HepG2 (cell line): ENCODE measurements at regions not wholly inside any gene's neighbourhood (a gene's known extent, or its start where the extent isn't known, plus 50 kb on each side); places are given as distances from the start of the nearest gene placed in this dataset.

Experiments
- ATAC-seq: fragments of 200-7000 bp; cut with Tn5 transposase; 3 replicates; pipeline ENCODE4 v1.9.1; 2020; ENCODE audit warnings: mild to moderate bottlenecking, moderate library complexity
- BruUV-seq: library from RNA; stranded (reverse); fragments of 400-500 nt; replicated peaks from 2 replicates; lab custom pipeline; 2021; lab: Mats Ljungman, UMichigan
- CTCF ChIA-PET: fragments of 300-600 bp; formaldehyde crosslinking; extraction: SDS; loops from one replicate; lab custom pipeline; 2021; ENCODE audit warnings: low total read pairs, inconsistent platforms, low intra/inter-chr PET ratio; lab: Yijun Ruan, JAX
- POLR2A ChIA-PET: fragments of 350-600 bp; sonication (Branson Sonifier 250); formaldehyde crosslinking; loops from one replicate; lab custom pipeline; 2020; ENCODE audit warnings: antibody characterized with exemption, inconsistent platforms; lab: Yijun Ruan, JAX
- DNase-seq: peaks from one replicate; pipeline ENCODE4 v3.0.0-alpha.2; 2015; ENCODE audit warnings: low spot score
- FAIRE-seq: peaks from 3 replicates; lab custom pipeline; 2011; peaks lifted over from hg19 to GRCh38; lab: Jason Lieb, UNC
- H2AFZ ChIP-seq: one replicate; pipeline ENCODE4 v1.6.1; 2011; ENCODE audit warnings: low read length, inconsistent platforms
- H3K27ac ChIP-seq: fragments of 300-600 bp; 3 replicates; pipeline ENCODE4 v1.8.0; 2011; ENCODE audit warnings: mixed run types, mild to moderate bottlenecking, mixed read lengths, low read length, inconsistent platforms; ENCODE audit not compliant: insufficient read depth; ENCODE audit errors: extremely low read length
- H3K27me3 ChIP-seq, 2 experiments: fragments of 200-600 bp in 1 of 2; 2 replicates in 1 of 2; 3 replicates in 1 of 2; pipeline versions ENCODE4 v1.6.0 to v1.8.0; 2011; ENCODE audit warnings: low read length in 2 of 2, mild to moderate bottlenecking in 2 of 2, moderate library complexity in 2 of 2, inconsistent platforms in 1 of 2; ENCODE audit not compliant: insufficient read depth in 2 of 2, control insufficient read depth in 1 of 2
- H3K36me3 ChIP-seq, 2 experiments: fragments of 200-600 bp in 1 of 2; replicated peaks in 1 of 2; 2 replicates in 1 of 2; 3 replicates in 1 of 2; pipeline versions ENCODE4 v1.5.1 to v1.8.0; 2011; ENCODE audit warnings: low read length in 2 of 2, inconsistent platforms in 1 of 2; ENCODE audit not compliant: insufficient read depth in 2 of 2, control insufficient read depth in 1 of 2
- H3K4me1 ChIP-seq: 2 replicates; pipeline ENCODE4 v1.5.1; 2012; ENCODE audit warnings: low read length, inconsistent platforms; ENCODE audit not compliant: insufficient read depth
- H3K4me2 ChIP-seq: 2 replicates; pipeline ENCODE4 v1.6.0; 2011; ENCODE audit warnings: low read depth, low read length, inconsistent platforms
- H3K4me3 ChIP-seq, 3 experiments: fragments of 200-600 bp in 1 of 3; sonication (generic), shearing (Covaris generic) in 1 of 3; replicated peaks in 1 of 3; 2 replicates each; pipeline ENCODE4 v1.5.1; 2011 to 2016; ENCODE audit warnings: low read length in 3 of 3, inconsistent platforms in 2 of 3, low read depth in 2 of 3, mild to moderate bottlenecking in 2 of 3, control low read depth in 1 of 3, mixed read lengths in 1 of 3; ENCODE audit not compliant: insufficient read depth in 1 of 3
- H3K79me2 ChIP-seq: one replicate; pipeline ENCODE4 v1.6.1; 2011; ENCODE audit warnings: low read length, inconsistent platforms; ENCODE audit not compliant: insufficient read depth
- H3K9ac ChIP-seq: 2 replicates; pipeline ENCODE4 v1.6.0; 2011; ENCODE audit warnings: mild to moderate bottlenecking, low read depth, low read length, inconsistent platforms; ENCODE audit not compliant: insufficient read depth
- H3K9me3 ChIP-seq: 2 replicates; pipeline ENCODE4 v1.5.1; 2012; ENCODE audit warnings: mild to moderate bottlenecking, low read length
- H4K20me1 ChIP-seq: 2 replicates; pipeline ENCODE4 v1.6.0; 2011; ENCODE audit warnings: inconsistent platforms, mild to moderate bottlenecking, low read length, moderate library complexity; ENCODE audit not compliant: insufficient read depth
- BCL6 ChIP-seq: IDR thresholded peaks from 2 replicates; pipeline ENCODE4 v1.6.1; 2016; ENCODE audit warnings: missing genetic modification reagents, missing compliant biosample characterization
- IRX3 ChIP-seq: sonication (generic); formaldehyde crosslinking; IDR thresholded peaks from 2 replicates; pipeline ENCODE4 v1.8.1; 2023; ENCODE audit warnings: mild to moderate bottlenecking, low read depth, missing genetic modification reagents, borderline replicate concordance
- MAFG ChIP-seq: sonication (generic); formaldehyde crosslinking; IDR thresholded peaks from 2 replicates; pipeline ENCODE4 v1.5.1; 2020; ENCODE audit warnings: mild to moderate bottlenecking, missing genetic modification reagents
- NFE2 ChIP-seq: sonication (generic); formaldehyde crosslinking; IDR thresholded peaks from 2 replicates; pipeline ENCODE4 v1.4.0; 2020; ENCODE audit warnings: missing genetic modification reagents
- NFKBIZ ChIP-seq: IDR thresholded peaks from 2 replicates; pipeline ENCODE4 v1.6.1; 2018; ENCODE audit warnings: missing genetic modification reagents, missing compliant biosample characterization
- NFYB ChIP-seq: sonication (generic); formaldehyde crosslinking; IDR thresholded peaks from 2 replicates; pipeline ENCODE4 v1.4.0; 2020; ENCODE audit warnings: missing genetic modification reagents
- PLRG1 ChIP-seq: fragments of 450-650 bp; conservative IDR thresholded peaks from 2 replicates; pipeline ENCODE4 v1.6.1; 2016
- SP1 ChIP-seq, 2 experiments: fragments of 450-650 bp in 1 of 2; sonication (generic) in 1 of 2; formaldehyde crosslinking in 1 of 2; IDR thresholded peaks; 2 replicates each; pipeline versions ENCODE4 v1.4.0 to v1.6.1; 2016 to 2020; ENCODE audit warnings: missing genetic modification reagents in 1 of 2
- SRF ChIP-seq: IDR thresholded peaks from 2 replicates; pipeline ENCODE4 v1.6.1; 2011; ENCODE audit warnings: mild to moderate bottlenecking, low read depth, low read length, moderate library complexity
- ZNF121 ChIP-seq: sonication (generic); formaldehyde crosslinking; IDR thresholded peaks from 2 replicates; pipeline ENCODE4 v1.5.0; 2020; ENCODE audit warnings: mild to moderate bottlenecking, missing genetic modification reagents
- ZNF777 ChIP-seq: sonication (generic); formaldehyde crosslinking; IDR thresholded peaks from 2 replicates; pipeline ENCODE4 v1.4.0; 2020; ENCODE audit warnings: missing genetic modification reagents
- whole genome bisulfite sequencing: methylation state at CpG from one replicate; pipeline ENCODE4 v1.1.6; 2017; ENCODE audit warnings: low lambda C conversion rate; 5-methylcytosine and 5-hydroxymethylcytosine counted together
- in situ Hi-C: cut with HindIII; loops from 2 replicates; pipeline ENCODE4 v1.10.0; 2017; ENCODE audit warnings: low pct_unique_long_range_greater_than_20kb; ENCODE audit not compliant: extremely low pct_ligation_motif_present
- intact Hi-C: fragments of 100-400 bp; cut with micrococcal nuclease; formaldehyde crosslinking; loops from one replicate; pipeline ENCODE4 v1.10.0; 2022; ENCODE audit not compliant: unreplicated experiment
- TF ChIP-seq, protein P1 (sequence below): sonication (generic); formaldehyde crosslinking; IDR thresholded peaks from 2 replicates; pipeline ENCODE4 v1.8.0; 2022; ENCODE audit warnings: mild to moderate bottlenecking, missing genetic modification reagents
- TF ChIP-seq, protein P2 (sequence below): sonication (generic); formaldehyde crosslinking; IDR thresholded peaks from 2 replicates; pipeline ENCODE4 v1.4.0; 2020; ENCODE audit warnings: mild to moderate bottlenecking, missing genetic modification reagents
- TF ChIP-seq, protein P3 (sequence below): sonication (generic); formaldehyde crosslinking; IDR thresholded peaks from 2 replicates; pipeline ENCODE4 v1.8.1; 2022; ENCODE audit warnings: low read depth, mild to moderate bottlenecking, missing genetic modification reagents
- TF ChIP-seq, protein P4 (sequence below): sonication (generic); formaldehyde crosslinking; IDR thresholded peaks from 2 replicates; pipeline ENCODE4 v1.8.0; 2022; ENCODE audit warnings: mild to moderate bottlenecking, missing genetic modification reagents, borderline replicate concordance

DNA sequence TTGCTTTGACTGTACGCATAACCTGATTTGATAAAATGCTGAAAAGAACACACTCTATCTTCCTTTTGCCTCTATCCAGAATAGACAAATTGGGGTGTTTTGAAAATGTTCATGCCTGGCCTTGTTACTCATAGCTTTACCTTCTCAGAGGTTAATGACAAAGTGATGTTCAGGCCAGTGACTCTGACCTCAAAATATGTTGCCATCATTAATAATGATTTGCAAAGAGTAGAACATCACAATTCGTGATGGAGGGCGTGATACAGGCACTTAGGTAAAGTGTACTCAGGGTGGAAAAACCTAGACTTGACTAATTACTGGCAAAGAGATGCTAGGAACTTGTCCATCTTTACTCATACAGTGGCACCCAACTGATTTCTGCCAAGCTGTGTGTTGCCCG lies 656.6 kb upstream of the SOX9 start:
- POLR2A ChIA-PET, result no interaction called here
- no peak for ATAC-seq
- H2AFZ ChIP-seq, result no peak overlapping the region
- no peaks in the 10 kb centered on the region for H4K20me1 ChIP-seq
- H3K36me3 ChIP-seq, result no peaks in the 10 kb centered on the region
- intact Hi-C loops (loop anchor here (5.0 to 10.0 kb wide), 2 partner anchors 379 to 827 kb away; no protein-coding TSS in a partner anchor), in situ Hi-C loops (loop anchor here (25.0 kb wide), 2 partner anchors 827 to 1073 kb away; no protein-coding TSS in a partner anchor)
- no peak for FAIRE-seq
- peaks cover 0 to 4% of the 10 kb centered on the region in 2 experiments; a peak in 1 of 5 replicates for H3K27me3 ChIP-seq
- 8% methylated on average over 4 of the region's 4 CpGs for WGBS
- H3K9ac ChIP-seq, result no peak overlapping the region
- no peak for DNase-seq
- H3K4me3 ChIP-seq, result no peak overlapping the region
- no peaks in the 10 kb centered on the region for H3K9me3 ChIP-seq
- H3K79me2 ChIP-seq, result no peaks in the 10 kb centered on the region
- BruUV-seq, result no TSS peak
- CTCF ChIA-PET, result no interaction called here
- no peak overlapping the region for H3K27ac ChIP-seq
- H3K4me1 ChIP-seq, result no peaks in the 10 kb centered on the region
- H3K4me2 ChIP-seq, result no peak overlapping the region
- TF ChIP-seq, protein P1, sequence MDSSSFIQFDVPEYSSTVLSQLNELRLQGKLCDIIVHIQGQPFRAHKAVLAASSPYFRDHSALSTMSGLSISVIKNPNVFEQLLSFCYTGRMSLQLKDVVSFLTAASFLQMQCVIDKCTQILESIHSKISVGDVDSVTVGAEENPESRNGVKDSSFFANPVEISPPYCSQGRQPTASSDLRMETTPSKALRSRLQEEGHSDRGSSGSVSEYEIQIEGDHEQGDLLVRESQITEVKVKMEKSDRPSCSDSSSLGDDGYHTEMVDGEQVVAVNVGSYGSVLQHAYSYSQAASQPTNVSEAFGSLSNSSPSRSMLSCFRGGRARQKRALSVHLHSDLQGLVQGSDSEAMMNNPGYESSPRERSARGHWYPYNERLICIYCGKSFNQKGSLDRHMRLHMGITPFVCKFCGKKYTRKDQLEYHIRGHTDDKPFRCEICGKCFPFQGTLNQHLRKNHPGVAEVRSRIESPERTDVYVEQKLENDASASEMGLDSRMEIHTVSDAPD (CRISPR knock-in tag), result no peak
- TF ChIP-seq NFYB (no peak), NFE2 (CRISPR knock-in tag) (no peak), PLRG1 (no peak), SRF (no peak), BCL6 (CRISPR knock-in tag) (no peak), SP1 (IDR thresholded peaks at IDR 0.05) (no peak), SP1 (CRISPR knock-in tag; IDR thresholded peaks at IDR 0.05) (no peak), MAFG (no peak), IRX3 (CRISPR knock-in tag) (no peak), ZNF121 (CRISPR knock-in tag) (no peak), NFKBIZ (CRISPR knock-in tag) (no peak), ZNF777 (no peak)
- TF ChIP-seq, protein P2, sequence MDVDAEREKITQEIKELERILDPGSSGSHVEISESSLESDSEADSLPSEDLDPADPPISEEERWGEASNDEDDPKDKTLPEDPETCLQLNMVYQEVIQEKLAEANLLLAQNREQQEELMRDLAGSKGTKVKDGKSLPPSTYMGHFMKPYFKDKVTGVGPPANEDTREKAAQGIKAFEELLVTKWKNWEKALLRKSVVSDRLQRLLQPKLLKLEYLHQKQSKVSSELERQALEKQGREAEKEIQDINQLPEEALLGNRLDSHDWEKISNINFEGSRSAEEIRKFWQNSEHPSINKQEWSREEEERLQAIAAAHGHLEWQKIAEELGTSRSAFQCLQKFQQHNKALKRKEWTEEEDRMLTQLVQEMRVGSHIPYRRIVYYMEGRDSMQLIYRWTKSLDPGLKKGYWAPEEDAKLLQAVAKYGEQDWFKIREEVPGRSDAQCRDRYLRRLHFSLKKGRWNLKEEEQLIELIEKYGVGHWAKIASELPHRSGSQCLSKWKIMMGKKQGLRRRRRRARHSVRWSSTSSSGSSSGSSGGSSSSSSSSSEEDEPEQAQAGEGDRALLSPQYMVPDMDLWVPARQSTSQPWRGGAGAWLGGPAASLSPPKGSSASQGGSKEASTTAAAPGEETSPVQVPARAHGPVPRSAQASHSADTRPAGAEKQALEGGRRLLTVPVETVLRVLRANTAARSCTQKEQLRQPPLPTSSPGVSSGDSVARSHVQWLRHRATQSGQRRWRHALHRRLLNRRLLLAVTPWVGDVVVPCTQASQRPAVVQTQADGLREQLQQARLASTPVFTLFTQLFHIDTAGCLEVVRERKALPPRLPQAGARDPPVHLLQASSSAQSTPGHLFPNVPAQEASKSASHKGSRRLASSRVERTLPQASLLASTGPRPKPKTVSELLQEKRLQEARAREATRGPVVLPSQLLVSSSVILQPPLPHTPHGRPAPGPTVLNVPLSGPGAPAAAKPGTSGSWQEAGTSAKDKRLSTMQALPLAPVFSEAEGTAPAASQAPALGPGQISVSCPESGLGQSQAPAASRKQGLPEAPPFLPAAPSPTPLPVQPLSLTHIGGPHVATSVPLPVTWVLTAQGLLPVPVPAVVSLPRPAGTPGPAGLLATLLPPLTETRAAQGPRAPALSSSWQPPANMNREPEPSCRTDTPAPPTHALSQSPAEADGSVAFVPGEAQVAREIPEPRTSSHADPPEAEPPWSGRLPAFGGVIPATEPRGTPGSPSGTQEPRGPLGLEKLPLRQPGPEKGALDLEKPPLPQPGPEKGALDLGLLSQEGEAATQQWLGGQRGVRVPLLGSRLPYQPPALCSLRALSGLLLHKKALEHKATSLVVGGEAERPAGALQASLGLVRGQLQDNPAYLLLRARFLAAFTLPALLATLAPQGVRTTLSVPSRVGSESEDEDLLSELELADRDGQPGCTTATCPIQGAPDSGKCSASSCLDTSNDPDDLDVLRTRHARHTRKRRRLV (CRISPR knock-in tag), result no peak
- TF ChIP-seq, protein P3, sequence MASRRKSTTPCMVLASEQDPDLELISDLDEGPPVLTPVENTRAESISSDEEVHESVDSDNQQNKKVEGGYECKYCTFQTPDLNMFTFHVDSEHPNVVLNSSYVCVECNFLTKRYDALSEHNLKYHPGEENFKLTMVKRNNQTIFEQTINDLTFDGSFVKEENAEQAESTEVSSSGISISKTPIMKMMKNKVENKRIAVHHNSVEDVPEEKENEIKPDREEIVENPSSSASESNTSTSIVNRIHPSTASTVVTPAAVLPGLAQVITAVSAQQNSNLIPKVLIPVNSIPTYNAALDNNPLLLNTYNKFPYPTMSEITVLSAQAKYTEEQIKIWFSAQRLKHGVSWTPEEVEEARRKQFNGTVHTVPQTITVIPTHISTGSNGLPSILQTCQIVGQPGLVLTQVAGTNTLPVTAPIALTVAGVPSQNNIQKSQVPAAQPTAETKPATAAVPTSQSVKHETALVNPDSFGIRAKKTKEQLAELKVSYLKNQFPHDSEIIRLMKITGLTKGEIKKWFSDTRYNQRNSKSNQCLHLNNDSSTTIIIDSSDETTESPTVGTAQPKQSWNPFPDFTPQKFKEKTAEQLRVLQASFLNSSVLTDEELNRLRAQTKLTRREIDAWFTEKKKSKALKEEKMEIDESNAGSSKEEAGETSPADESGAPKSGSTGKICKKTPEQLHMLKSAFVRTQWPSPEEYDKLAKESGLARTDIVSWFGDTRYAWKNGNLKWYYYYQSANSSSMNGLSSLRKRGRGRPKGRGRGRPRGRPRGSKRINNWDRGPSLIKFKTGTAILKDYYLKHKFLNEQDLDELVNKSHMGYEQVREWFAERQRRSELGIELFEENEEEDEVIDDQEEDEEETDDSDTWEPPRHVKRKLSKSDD (CRISPR knock-in tag), result no peak
- TF ChIP-seq, protein P4, sequence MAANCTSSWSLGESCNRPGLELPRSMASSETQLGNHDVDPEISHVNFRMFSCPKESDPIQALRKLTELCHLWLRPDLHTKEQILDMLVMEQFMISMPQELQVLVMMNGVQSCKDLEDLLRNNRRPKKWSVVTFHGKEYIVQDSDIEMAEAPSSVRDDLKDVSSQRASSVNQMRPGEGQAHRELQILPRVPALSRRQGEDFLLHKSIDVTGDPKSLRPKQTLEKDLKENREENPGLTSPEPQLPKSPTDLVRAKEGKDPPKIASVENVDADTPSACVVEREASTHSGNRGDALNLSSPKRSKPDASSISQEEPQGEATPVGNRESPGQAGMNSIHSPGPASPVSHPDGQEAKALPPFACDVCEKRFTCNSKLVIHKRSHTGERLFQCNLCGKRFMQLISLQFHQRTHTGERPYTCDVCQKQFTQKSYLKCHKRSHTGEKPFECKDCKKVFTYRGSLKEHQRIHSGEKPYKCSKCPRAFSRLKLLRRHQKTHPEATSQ, result no peak
